Right lobe of liver (tissue), 4 donors: ENCODE measurements at regions not wholly inside any gene's neighbourhood (a gene's known extent, or its start where the extent isn't known, plus 50 kb on each side); places are given as distances from the start of the nearest gene placed in this dataset.

ENCODE experiments used
- POLR2A ChIP-seq: fragments of 450-650 bp; IDR thresholded peaks from one replicate; pipeline ENCODE4 v1.6.1; 2017; ENCODE audit warnings: antibody characterized with exemption, mild to moderate bottlenecking
- TF ChIP-seq, protein P1 (sequence below), 4 donors: fragments of 200-600 bp in 3 of 4; fragments of 450-650 bp in 1 of 4; IDR thresholded peaks; one replicate each; pipeline versions ENCODE4 v1.5.1 to v1.8.0; 2016 to 2022; ENCODE audit warnings: antibody characterized with exemption in 4 of 4, mild to moderate bottlenecking in 2 of 4
- donor health status: DM: no; HTN: no; CAD: no.
- donor health status: DM: no; HTN: no; CAD: no.
- donor health status: DM: no; HTN: yes; CAD: no.

DNA sequence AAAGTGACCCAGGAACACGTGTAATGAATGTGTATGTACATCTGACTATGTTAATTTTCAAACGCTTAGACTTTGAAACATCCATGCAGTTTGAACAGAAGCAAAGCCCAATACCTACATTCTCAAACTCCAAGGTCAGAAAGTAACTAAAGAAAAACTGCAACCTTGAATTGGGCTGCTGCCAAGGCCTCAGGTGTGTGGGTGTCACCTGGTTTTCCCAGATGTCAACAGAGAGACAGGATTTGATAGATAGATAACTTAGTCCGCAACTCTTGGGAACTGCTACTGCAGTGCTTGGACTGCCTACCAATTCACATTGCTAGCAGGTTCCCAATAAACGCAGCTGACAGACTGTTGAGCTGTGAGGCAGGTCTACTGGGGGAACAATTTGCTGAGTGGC lies 78.7 kb upstream of the PAPOLG start:
- TF ChIP-seq, protein P1, sequence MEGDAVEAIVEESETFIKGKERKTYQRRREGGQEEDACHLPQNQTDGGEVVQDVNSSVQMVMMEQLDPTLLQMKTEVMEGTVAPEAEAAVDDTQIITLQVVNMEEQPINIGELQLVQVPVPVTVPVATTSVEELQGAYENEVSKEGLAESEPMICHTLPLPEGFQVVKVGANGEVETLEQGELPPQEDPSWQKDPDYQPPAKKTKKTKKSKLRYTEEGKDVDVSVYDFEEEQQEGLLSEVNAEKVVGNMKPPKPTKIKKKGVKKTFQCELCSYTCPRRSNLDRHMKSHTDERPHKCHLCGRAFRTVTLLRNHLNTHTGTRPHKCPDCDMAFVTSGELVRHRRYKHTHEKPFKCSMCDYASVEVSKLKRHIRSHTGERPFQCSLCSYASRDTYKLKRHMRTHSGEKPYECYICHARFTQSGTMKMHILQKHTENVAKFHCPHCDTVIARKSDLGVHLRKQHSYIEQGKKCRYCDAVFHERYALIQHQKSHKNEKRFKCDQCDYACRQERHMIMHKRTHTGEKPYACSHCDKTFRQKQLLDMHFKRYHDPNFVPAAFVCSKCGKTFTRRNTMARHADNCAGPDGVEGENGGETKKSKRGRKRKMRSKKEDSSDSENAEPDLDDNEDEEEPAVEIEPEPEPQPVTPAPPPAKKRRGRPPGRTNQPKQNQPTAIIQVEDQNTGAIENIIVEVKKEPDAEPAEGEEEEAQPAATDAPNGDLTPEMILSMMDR (IDR thresholded peaks at IDR 0.05): no peak
- TF ChIP-seq POLR2A: no peak
